GM12874 (cell line): ENCODE measurements at regions not wholly inside any gene's neighbourhood (a gene's known extent, or its start where the extent isn't known, plus 50 kb on each side); places are given as distances from the start of the nearest gene placed in this dataset.

Experiments
- CTCF ChIP-seq: IDR thresholded peaks from 2 replicates; pipeline ENCODE4 v1.5.1; 2011; ENCODE audit warnings: low read depth, mild to moderate bottlenecking, control low read depth, low read length, moderate library complexity; ENCODE audit not compliant: insufficient read depth

DNA sequence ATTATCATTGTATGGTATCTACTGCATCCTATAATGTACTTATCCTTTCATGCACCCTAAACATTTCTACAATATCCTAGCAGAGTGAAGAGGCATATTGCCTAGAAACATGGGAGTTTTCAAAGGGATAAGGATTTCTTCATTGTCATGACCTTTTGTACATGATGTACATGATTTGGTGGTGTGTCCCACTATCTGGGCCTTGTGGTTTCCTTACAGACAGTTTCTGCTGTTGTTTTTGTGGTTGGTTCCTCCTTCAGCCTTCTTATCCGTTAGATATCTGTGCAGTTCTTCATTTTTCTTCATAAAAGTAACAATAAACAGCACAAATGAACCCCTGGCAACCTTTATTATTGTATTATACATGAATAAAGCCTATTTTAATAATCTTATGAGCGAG lies 70.4 kb upstream of the BACH1 start:
- no peak for TF ChIP-seq CTCF

- TF ChIP-seq CTCF: no peak
Measured at GRCh38 chr21:29230551-29231261, 68.0 kb upstream of the BACH1 start.

GRCh38 chr21:29231756-29232529 lies 66.8 kb upstream of the BACH1 start:
- TF ChIP-seq CTCF: no peak

- no peak for TF ChIP-seq CTCF
Measured at GRCh38 chr21:29232530-29233255, 66.0 kb upstream of the BACH1 start.

DNA sequence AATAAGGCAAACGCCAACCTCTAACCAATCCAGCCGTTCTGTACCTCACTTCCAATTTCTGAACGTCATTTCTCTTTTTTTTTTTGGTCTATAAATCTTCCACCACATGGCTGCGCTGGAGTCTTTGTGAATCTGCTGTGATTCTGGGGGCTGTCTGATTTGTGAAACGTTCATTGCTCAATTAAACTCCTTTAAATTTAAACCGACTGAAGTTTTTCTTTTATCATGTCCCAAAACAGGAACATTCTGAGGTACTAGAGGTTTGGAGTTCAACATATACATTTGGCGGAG lies 65.5 kb upstream of the BACH1 start:
- TF ChIP-seq CTCF: peak; percentile 27; the same call in 1 of the 2 replicates

- no peak for TF ChIP-seq CTCF
Measured at GRCh38 chr21:29233611-29234540, 64.8 kb upstream of the BACH1 start.

- TF ChIP-seq CTCF: no peak
Measured at GRCh38 chr21:29235714-29236197, 63.0 kb upstream of the BACH1 start.
